Tibial nerve (tissue), 4 donors: ENCODE measurements at regions not wholly inside any gene's neighbourhood (a gene's known extent, or its start where the extent isn't known, plus 50 kb on each side); places are given as distances from the start of the nearest gene placed in this dataset.

Source experiments
- CTCF ChIP-seq, 5 experiments: fragments of 200-600 bp in 3 of 5; fragments of 450-650 bp in 2 of 5; sonication (generic) in 3 of 5; IDR thresholded peaks; one replicate each; pipeline ENCODE4 v1.5.1; 2016 to 2019; ENCODE audit warnings: antibody characterized with exemption in 5 of 5, mild to moderate bottlenecking in 3 of 5, moderate library complexity in 2 of 5
- EP300 ChIP-seq, 2 donors: sonication (generic); formaldehyde crosslinking; IDR thresholded peaks; one replicate each; pipeline ENCODE4 v1.6.1; 2017; ENCODE audit warnings: antibody characterized with exemption in 2 of 2, mild to moderate bottlenecking in 1 of 2

- TF ChIP-seq CTCF (IDR thresholded peaks at IDR 0.05) (no peak), EP300 (IDR thresholded peaks at IDR 0.05) (no peak)
Observed at GRCh38 chr2:150585221-150585971, 97.9 kb upstream of the RND3 start.
